Activated naive CD4-positive, alpha-beta T cell treated with anti-CD3 and anti-CD28 coated beads, Interleukin-2, amount 50 U/mL, for 72 hours (primary cell): ENCODE measurements at regions not wholly inside any gene's neighbourhood (a gene's known extent, or its start where the extent isn't known, plus 50 kb on each side); places are given as distances from the start of the nearest gene placed in this dataset.

ENCODE experiments used
- ATAC-seq, 2 donors: fragments of 150-1000 bp; cut with Tn5 transposase; 2 replicates each; pipeline ENCODE4 v1.10.0; 2021; ENCODE audit warnings: mild to moderate bottlenecking in 2 of 2, moderate library complexity in 2 of 2
- DNase-seq, 2 donors: peaks; one replicate each; pipeline ENCODE4 v3.0.0; 2021 to 2022; ENCODE audit warnings: low spot score in 2 of 2
- H3K27ac Mint-ChIP-seq, 2 donors: one replicate each; pipeline ENCODE4 v1.8.0; 2022; ENCODE audit warnings: mild to moderate bottlenecking in 2 of 2, mixed read lengths in 2 of 2
- H3K36me3 Mint-ChIP-seq, 2 donors: one replicate each; pipeline ENCODE4 v1.8.0; 2022; ENCODE audit warnings: mixed read lengths in 2 of 2
- H3K9me3 Mint-ChIP-seq, 2 donors: one replicate each; pipeline ENCODE4 v1.8.0; 2022; ENCODE audit warnings: mixed read lengths in 2 of 2

GRCh38 chr3:101172516-101172915 lies 147.9 kb downstream of the IMPG2 start:
- Mint-ChIP-seq H3K36me3 (peaks cover 0 to 6% of the 10 kb centered on the region in 2 donors), H3K9me3 (peaks cover 0 to 4% of the 10 kb centered on the region in 2 donors)

GRCh38 chr3:101171681-101172191 lies 148.6 kb downstream of the IMPG2 start:
- DNase-seq: no peak

More at GRCh38 chr3:101172516-101172915, 147.9 kb downstream of the IMPG2 start:
- DNase-seq: no peak
- H3K27ac Mint-ChIP-seq: peak overlapping the region in 1 of 2 donors; percentile 13
- no peak for ATAC-seq

DNA sequence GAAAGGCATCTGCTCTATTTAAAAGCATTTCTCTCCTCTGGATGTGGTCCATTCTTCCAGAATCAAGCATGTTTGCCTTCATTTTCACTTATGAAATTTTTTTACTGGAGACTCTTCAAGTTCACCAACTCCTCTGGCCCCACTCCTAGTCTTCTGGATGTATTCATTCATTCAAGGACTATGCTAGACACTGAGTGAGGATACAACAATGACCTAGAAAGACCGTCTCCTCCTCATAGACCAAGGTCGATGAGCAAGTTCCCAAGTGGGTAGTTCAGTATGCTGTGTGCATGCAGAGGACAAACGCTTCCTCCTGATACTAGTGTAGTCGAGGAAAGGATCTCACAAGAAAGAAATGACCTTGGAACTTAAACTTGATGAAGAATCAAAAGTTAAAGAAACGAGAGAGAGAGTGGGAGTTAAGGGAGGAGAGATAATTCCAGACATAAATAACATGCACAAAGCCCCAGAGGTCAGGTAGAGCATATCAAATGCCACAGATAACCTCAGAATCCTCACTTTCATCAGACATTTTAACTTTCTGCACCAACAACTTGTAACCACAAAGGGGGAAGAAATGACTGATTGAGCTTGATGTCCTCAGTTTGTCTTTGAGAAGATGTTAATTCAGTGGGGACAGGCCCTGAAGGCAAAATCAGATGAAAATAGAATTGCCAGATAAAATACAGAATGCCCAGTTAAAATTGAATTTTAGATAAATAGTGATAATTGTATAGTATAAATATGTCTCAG lies 149.4 kb downstream of the IMPG2 start:
- H3K9me3 Mint-ChIP-seq: peaks cover 0 to 4% of the 10 kb centered on the region in 2 donors
- H3K27ac Mint-ChIP-seq: no peak overlapping the region
- peaks cover 0 to 6% of the 10 kb centered on the region in 2 donors for H3K36me3 Mint-ChIP-seq
- ATAC-seq: peak; percentile 63 to 73
- no peak for DNase-seq

More at GRCh38 chr3:101171681-101172191, 148.6 kb downstream of the IMPG2 start:
- Mint-ChIP-seq H3K27ac (peak overlapping the region in 1 of 2 donors; percentile 13), H3K9me3 (peaks cover 0 to 4% of the 10 kb centered on the region in 2 donors), H3K36me3 (peaks cover 0 to 6% of the 10 kb centered on the region in 2 donors)
- ATAC-seq: peak; percentile 70 to 74

DNA sequence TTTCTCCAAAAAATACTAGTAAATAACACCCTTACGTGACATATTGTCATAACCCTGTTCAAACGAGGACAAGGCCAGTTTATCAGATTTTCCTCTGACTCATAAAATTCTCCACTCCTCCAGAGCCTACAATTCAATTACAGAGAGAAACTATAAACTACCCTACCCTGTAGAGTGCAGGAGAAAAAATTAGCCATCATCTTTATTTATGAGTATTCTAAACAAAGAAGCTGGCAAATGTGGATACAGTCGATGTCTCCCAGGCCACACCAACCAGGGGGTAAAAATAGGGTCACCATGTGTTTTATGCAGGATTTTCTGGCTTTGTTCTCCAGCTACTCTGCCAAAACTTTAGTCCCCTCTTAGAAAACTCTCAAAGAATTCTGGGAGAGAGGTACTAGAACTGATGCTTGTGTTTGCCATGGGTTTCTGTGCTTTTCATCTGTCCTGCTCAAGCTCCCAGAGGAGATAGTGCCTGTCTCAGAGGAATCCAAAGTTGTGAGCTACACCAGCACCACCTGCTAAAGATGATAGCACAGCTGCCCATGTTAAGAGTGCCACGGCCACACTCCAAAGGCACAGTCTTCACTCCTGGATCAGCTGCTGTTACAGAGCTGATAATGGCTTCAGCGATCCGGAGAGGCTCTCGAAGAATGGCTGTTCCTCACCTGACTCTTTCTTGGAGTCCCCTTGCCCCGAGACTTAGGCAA lies 150.2 kb downstream of the IMPG2 start:
- H3K9me3 Mint-ChIP-seq: peaks cover 0 to 4% of the 10 kb centered on the region in 2 donors
- ATAC-seq (peak; percentile 23 to 68), DNase-seq (no peak)
- peaks cover 0 to 6% of the 10 kb centered on the region in 2 donors for H3K36me3 Mint-ChIP-seq
- no peak overlapping the region for H3K27ac Mint-ChIP-seq

GRCh38 chr3:101169516-101169915 lies 150.9 kb downstream of the IMPG2 start:
- peaks cover 0 to 6% of the 10 kb centered on the region in 2 donors for H3K36me3 Mint-ChIP-seq
- no peak overlapping the region for H3K27ac Mint-ChIP-seq
- peaks cover 0 to 4% of the 10 kb centered on the region in 2 donors for H3K9me3 Mint-ChIP-seq
- ATAC-seq (no peak), DNase-seq (no peak)

DNA sequence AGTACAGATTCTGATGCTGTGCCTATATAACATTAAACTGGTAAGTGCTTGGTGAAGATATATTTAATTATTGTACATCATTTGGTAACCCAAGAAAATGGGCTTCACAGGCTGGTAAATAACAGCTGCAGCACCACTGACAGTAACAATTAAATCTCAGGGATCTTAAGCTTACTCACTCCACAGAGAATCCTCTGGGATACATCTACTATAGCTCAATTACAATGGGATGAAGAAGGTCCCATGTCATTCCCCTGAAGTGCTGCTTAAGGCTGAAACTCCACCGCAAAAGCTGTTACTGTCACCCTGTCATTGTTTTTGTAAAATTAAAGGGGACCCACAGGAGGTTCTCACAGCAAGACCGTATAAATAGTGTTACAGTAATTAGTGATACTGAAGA lies 153.0 kb downstream of the IMPG2 start:
- H3K36me3 Mint-ChIP-seq: peaks cover 0 to 6% of the 10 kb centered on the region in 2 donors
- H3K27ac Mint-ChIP-seq: no peak overlapping the region
- H3K9me3 Mint-ChIP-seq: peaks cover 0 to 3% of the 10 kb centered on the region in 2 donors
- no peak for ATAC-seq
- no peak for DNase-seq

DNA sequence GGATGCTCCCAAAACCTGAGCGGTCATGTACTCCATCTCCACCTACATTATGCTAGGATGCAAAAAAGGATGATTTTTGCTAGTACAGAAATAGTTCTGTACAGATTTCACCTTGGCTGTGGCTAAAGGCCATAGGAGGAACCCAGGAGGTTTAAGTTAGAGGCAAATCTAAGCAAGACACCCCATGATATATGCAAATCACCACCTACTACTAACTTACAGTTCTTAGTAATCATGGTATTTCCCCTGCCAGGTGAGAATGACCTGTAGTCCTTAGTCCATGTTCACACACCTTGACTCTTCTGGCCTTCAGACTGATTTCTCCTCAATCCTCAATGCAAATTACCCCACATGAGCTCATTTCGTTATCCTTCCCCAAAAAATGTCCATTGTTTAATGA lies 154.2 kb downstream of the IMPG2 start:
- no peak overlapping the region for H3K27ac Mint-ChIP-seq
- no peak for ATAC-seq
- no peak for DNase-seq
- H3K9me3 Mint-ChIP-seq: no peaks in the 10 kb centered on the region
- H3K36me3 Mint-ChIP-seq: no peaks in the 10 kb centered on the region

- ATAC-seq (no peak), DNase-seq (no peak)
- Mint-ChIP-seq H3K27ac (no peak overlapping the region), H3K36me3 (no peaks in the 10 kb centered on the region), H3K9me3 (no peaks in the 10 kb centered on the region)
Measured at GRCh38 chr3:101163554-101163953, 156.8 kb downstream of the IMPG2 start.

- H3K9me3 Mint-ChIP-seq: no peaks in the 10 kb centered on the region
- no peak for DNase-seq
- no peak for ATAC-seq
- no peaks in the 10 kb centered on the region for H3K36me3 Mint-ChIP-seq
- no peak overlapping the region for H3K27ac Mint-ChIP-seq
Measured at GRCh38 chr3:101159478-101159877, 160.9 kb downstream of the IMPG2 start.

DNA sequence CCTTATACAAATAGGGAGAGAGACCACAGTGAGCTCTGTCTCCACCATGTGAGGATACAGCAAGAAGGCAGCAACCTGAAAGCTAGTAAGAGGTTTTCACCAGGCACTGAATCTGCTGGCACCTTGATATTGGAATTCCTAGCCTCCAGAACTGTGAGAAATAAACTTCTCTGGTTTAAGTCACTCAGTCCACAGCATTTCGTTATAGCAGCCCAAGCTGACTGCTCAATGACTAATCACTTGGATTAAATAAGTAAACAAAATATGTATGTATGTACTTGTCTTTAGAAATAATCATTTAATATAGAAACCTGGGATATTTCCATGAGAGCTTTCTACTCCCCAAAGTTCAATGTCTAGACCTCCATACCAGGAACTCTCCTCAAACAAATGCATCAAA lies 162.0 kb downstream of the IMPG2 start:
- H3K36me3 Mint-ChIP-seq: no peaks in the 10 kb centered on the region
- DNase-seq (no peak), ATAC-seq (no peak)
- no peaks in the 10 kb centered on the region for H3K9me3 Mint-ChIP-seq
- no peak overlapping the region for H3K27ac Mint-ChIP-seq

DNA sequence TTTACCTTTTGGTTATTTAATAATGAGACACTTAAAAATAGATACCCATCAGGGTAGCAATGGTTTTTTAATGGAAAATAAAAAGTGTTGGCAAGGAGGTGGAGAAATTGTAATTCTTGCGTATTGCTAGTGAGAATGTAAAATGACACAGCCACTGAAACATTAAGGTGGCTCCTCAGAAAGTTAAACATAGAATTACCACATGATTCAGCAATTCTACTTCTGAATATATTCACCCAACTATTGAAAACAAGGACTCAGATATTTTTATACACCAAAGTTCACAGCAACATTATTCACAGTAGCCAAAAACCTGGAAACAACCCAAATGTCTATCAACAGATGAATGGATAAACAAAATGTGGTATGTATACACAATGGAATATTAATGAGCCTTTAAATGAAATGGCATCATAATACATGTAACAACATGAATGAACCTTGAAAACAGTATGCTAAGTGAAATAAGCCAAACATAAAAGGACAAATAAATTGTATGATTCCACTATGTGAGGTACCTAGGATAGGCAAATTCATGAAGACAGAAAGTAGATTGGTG lies 163.5 kb downstream of the IMPG2 start:
- H3K9me3 Mint-ChIP-seq: no peaks in the 10 kb centered on the region
- H3K27ac Mint-ChIP-seq: no peak overlapping the region
- no peak for DNase-seq
- H3K36me3 Mint-ChIP-seq: no peaks in the 10 kb centered on the region
- ATAC-seq: no peak

GRCh38 chr3:101155825-101156224 lies 162.6 kb upstream of the ABI3BP start:
- no peak for ATAC-seq
- H3K9me3 Mint-ChIP-seq: no peaks in the 10 kb centered on the region

DNA sequence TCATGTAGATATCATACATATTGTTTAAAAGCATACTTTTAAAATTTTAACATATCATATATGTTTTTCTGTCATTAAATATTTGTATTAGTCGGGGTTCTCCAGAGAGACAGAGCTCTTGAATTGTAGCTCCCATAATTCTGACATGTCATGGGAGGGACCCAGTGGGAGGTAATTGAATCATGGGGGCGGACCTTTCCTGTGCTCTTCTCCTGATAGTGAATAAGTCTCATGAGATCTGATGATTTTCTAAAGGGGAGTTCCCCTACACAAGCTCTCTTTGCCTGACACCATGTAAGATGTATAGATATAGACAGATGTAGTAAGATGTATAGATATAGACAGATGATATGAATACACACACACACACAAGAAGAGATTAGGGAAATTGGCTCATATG lies 161.2 kb upstream of the ABI3BP start:
- H3K9me3 Mint-ChIP-seq: no peaks in the 10 kb centered on the region
- no peaks in the 10 kb centered on the region for H3K36me3 Mint-ChIP-seq
- DNase-seq: no peak
- ATAC-seq: no peak
- H3K27ac Mint-ChIP-seq: no peak overlapping the region

More at GRCh38 chr3:101155825-101156224, 162.6 kb upstream of the ABI3BP start:
- DNase-seq: no peak
- Mint-ChIP-seq H3K36me3 (no peaks in the 10 kb centered on the region), H3K27ac (no peak overlapping the region)

DNA sequence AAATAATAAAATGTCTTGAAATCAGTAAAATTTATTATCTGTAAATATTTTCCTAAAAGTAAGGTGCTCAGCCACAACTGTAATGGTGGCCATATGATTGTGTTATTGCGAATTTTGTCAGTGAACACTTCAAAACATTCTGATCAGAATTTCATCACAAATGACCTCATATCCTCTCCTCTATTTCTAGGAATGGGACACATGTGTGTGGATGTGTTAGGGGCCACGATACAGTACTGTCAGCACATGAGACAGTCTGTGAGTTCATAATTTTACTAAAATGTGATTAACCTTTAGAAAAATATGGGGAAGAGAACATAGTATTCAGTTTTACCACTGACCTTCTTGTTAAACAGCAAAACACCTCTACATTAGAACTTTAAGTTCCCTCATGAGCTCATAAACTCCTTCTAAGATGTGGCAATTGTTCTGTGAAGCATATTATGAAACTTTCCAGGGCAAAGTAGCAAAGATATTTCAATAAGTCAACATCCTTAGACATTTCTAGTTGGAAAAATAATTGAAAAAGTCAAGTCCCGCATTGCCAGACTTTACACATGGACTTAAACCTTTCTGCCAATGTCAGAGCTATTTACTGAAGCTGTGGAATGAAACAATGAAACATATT lies 158.2 kb upstream of the ABI3BP start:
- no peaks in the 10 kb centered on the region for H3K36me3 Mint-ChIP-seq
- DNase-seq (no peak), ATAC-seq (no peak)
- no peak overlapping the region for H3K27ac Mint-ChIP-seq
- H3K9me3 Mint-ChIP-seq: no peaks in the 10 kb centered on the region

DNA sequence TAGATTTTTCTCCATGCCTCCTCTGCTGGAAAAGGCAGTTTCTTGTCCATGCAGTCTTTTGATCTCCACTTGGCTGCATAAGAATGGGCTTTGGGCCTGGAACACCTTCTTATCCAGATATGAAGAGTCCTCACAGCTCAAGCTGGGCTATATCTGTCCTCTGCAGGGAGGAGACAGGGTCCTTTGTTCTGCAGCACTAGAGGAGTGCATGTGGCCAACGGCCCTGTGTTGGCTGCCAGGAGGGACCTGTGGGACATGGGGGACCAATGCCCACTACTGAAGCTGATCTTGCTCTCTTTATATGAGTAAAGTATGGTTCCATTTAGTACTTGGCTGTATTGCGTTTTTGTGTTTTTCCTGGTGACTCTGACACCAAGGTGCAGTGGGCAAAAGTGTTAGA lies 157.3 kb upstream of the ABI3BP start:
- ATAC-seq (no peak), DNase-seq (no peak)
- Mint-ChIP-seq H3K36me3 (no peaks in the 10 kb centered on the region), H3K27ac (no peak overlapping the region), H3K9me3 (no peaks in the 10 kb centered on the region)

DNA sequence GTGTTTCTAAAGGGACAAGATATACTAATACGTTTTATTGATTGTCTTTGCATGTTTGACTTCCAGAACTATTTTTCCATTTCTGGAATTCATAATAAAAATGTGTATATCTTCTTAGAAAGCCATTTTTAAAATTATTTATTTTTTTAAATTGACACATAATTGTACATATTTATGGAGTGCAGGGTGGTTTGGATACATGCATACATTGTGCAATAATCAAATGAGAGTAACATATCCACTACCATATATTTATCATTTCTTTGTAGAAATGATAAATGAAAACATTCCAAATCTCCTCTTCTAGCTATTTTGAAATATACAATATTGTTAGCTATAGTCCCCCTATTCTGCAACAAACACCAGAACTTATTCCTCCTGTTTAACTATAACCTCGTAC lies 156.5 kb upstream of the ABI3BP start:
- H3K36me3 Mint-ChIP-seq: no peaks in the 10 kb centered on the region
- DNase-seq (no peak), ATAC-seq (no peak)
- H3K27ac Mint-ChIP-seq: no peak overlapping the region
- no peaks in the 10 kb centered on the region for H3K9me3 Mint-ChIP-seq

DNA sequence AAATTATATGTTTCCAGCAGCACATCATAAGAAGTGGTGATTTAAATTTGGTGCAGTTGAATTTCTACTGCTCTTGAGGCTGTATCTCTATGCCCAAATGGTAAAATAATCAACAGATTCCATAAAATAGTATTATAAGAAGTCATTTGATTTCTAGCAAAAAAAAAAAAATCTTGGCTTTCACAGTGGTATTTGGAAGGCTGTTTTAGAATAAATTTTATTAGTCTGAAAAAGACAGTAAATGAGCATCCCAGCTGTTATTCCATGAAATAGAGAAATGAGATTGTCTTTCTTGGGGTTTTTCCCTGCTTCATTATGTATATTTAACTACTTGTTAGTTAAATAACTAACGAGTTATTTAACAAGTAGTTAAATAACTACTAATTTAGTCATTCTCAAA lies 156.0 kb upstream of the ABI3BP start:
- DNase-seq: no peak
- Mint-ChIP-seq H3K27ac (no peak overlapping the region), H3K36me3 (no peaks in the 10 kb centered on the region), H3K9me3 (no peaks in the 10 kb centered on the region)
- no peak for ATAC-seq
